Activated naive CD4-positive, alpha-beta T cell treated with anti-CD3 and anti-CD28 coated beads for 36 hours (primary cell): ENCODE measurements at regions not wholly inside any gene's neighbourhood (a gene's known extent, or its start where the extent isn't known, plus 50 kb on each side); places are given as distances from the start of the nearest gene placed in this dataset.

Experiments
- CTCF ChIA-PET: fragments of 350-600 bp; sonication (Branson Sonifier 250); formaldehyde crosslinking; loops from one replicate; lab custom pipeline; 2021; ENCODE audit warnings: antibody characterized with exemption; lab: Charles Lee
- DNase-seq: peaks from one replicate; pipeline ENCODE4 v3.0.0-alpha.2; 2020
- H3K27ac Mint-ChIP-seq: one replicate; pipeline ENCODE4 v1.8.0; 2021; ENCODE audit warnings: mild to moderate bottlenecking, mixed read lengths
- H3K27me3 Mint-ChIP-seq: one replicate; pipeline ENCODE4 v1.8.0; 2021; ENCODE audit warnings: low read depth, mixed read lengths
- H3K36me3 Mint-ChIP-seq: one replicate; pipeline ENCODE4 v1.8.0; 2021; ENCODE audit warnings: low read depth, mixed read lengths
- H3K4me1 Mint-ChIP-seq: one replicate; pipeline ENCODE4 v1.8.0; 2021; ENCODE audit warnings: low read depth, mixed read lengths
- H3K4me3 Mint-ChIP-seq: one replicate; pipeline ENCODE4 v1.8.0; 2021; ENCODE audit warnings: mild to moderate bottlenecking, moderate library complexity, mixed read lengths
- H3K9me3 Mint-ChIP-seq: one replicate; pipeline ENCODE4 v1.8.0; 2021; ENCODE audit warnings: mixed read lengths
- intact Hi-C: fragments of 100-400 bp; cut with micrococcal nuclease; formaldehyde crosslinking; loops from one replicate; pipeline ENCODE4 v1.15.1; 2023

DNA sequence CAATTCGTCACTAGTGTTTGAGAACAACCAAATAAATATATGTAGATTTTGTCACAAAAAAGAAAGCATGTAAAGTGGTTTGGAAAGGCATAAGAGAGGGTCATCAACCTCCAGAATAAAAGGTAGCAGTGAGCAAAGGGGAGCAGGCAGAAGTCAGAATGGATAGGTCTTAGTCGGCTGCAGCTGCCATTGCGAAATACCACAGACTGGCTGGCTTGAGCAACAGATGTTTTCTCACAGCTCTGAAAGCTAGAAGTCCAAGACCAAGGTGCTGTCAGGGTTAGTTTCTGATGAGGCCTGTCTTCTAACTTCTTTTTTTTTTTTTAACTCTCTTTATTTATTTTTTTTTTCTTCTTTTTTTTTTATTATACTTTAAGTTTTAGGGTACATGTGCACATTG lies 208.1 kb upstream of the PIK3R1 start:
- intact Hi-C loops, result no loop called here
- H3K27me3 Mint-ChIP-seq, result peaks cover 4% of the 10 kb centered on the region
- no peak overlapping the region for H3K27ac Mint-ChIP-seq
- no peak overlapping the region for H3K4me3 Mint-ChIP-seq
- no peaks in the 10 kb centered on the region for H3K9me3 Mint-ChIP-seq
- no peaks in the 10 kb centered on the region for H3K36me3 Mint-ChIP-seq
- H3K4me1 Mint-ChIP-seq, result no peaks in the 10 kb centered on the region
- DNase-seq, result no peak
- CTCF ChIA-PET, result no interaction called here

DNA sequence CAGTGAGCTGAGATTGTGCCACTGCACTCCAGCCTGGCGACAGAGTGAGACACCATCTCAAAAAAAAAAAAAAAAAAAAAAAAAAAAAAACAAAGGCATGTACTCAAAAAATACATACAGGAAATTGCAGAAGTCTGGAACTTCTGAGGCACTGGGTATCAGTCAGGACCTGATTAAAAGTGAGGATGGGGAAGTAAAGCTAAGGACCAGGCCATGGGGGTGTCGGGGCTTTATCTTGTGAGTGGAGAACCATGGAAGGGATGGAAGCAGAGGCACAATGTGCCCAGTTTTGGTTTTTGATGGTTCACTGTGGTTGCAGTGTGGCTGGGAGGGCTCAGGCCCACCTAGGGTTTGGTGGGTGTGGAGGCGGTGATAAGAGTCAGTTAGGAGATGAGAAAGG lies 212.7 kb upstream of the PIK3R1 start:
- H3K36me3 Mint-ChIP-seq, result no peaks in the 10 kb centered on the region
- no peak for DNase-seq
- H3K4me1 Mint-ChIP-seq, result no peaks in the 10 kb centered on the region
- H3K27me3 Mint-ChIP-seq, result no peaks in the 10 kb centered on the region
- H3K4me3 Mint-ChIP-seq, result no peak overlapping the region
- no peak overlapping the region for H3K27ac Mint-ChIP-seq
- CTCF ChIA-PET, result no interaction called here
- H3K9me3 Mint-ChIP-seq, result no peaks in the 10 kb centered on the region
- intact Hi-C loops, result no loop called here

DNA sequence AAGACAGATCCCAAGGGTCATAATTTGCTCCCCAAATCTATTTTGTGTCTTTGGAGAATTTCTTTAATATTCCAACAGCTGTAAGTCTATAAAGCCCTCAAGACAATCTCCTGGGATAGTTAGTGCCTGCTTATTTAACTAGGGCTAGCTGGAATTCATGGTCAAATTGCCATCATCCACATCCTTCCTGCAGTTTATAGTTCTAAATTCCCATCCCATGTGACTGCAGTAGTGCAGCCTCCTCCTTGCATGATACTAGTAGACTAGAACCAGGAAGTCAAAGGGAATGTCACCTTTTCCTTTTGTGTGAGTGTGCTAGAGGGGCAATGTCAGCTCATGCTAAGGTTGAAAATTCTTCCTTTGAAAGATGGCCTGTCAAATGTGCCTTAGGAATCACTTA lies 214.8 kb upstream of the PIK3R1 start:
- no peak for DNase-seq

DNA sequence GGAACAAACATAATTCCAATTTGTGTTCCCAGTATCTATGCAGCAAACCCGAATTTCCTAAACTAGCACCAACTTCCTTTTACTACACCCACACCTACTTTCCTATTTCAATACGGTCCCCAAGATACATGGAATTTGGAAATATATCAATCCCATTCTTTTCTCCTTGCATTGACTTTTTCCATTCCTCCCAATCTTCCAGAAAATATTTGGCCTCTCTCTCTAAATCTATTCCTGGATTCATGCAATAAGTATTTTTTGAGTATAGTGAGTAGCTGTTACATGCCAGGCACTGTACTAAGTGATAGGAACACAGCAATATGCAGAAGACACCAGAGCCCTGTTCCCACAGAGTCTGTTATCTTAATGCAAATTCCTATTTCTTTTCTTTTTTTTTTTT lies 216.2 kb upstream of the PIK3R1 start:
- no peak for DNase-seq
- Mint-ChIP-seq H3K36me3 (no peaks in the 10 kb centered on the region), H3K27ac (no peak overlapping the region), H3K4me1 (no peaks in the 10 kb centered on the region), H3K4me3 (no peak overlapping the region), H3K9me3 (no peaks in the 10 kb centered on the region), H3K27me3 (no peaks in the 10 kb centered on the region)
- CTCF ChIA-PET, result interaction anchor here (0.6 kb wide), 1 partner anchor 37 kb away, joined by 4 read pairs; no protein-coding TSS in a partner anchor
- intact Hi-C loops, result no loop called here

More for the DNA sequence above, 214.8 kb upstream of the PIK3R1 start:
- no peak overlapping the region for H3K4me3 Mint-ChIP-seq
- intact Hi-C loops, result no loop called here
- CTCF ChIA-PET, result interaction anchor here (0.6 kb wide), 1 partner anchor 881 kb away, joined by 3 read pairs; no protein-coding TSS in a partner anchor
- no peaks in the 10 kb centered on the region for H3K36me3 Mint-ChIP-seq
- no peak overlapping the region for H3K27ac Mint-ChIP-seq
- no peaks in the 10 kb centered on the region for H3K27me3 Mint-ChIP-seq
- H3K9me3 Mint-ChIP-seq, result no peaks in the 10 kb centered on the region
- H3K4me1 Mint-ChIP-seq, result no peaks in the 10 kb centered on the region

DNA sequence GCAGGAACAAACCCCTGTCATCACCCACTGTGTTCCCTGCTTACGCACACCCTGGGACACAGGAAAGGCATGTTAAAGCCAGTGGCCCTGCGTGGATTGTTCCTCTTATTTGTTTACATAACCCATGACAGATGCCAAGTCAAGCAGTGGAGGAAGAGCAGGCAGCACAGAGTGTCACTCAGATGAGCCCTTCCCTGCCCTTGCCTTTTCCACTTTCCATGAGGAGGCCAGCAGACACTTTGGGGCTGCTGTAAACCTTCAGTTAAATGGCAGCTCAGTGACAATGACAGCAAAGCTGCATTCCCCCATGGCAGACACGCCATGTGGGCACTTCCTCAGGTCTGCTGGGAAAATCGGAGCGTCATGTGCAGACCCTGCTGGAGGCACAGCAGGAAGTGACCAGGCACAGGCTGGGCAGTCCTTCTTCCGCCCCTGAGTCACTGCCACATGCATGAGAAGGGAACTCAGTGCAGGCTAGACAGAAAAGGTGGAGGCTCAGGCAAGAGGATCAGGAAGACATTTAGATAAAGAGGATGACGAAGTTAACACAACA lies 216.8 kb upstream of the PIK3R1 start:
- intact Hi-C loops, result no loop called here

DNA sequence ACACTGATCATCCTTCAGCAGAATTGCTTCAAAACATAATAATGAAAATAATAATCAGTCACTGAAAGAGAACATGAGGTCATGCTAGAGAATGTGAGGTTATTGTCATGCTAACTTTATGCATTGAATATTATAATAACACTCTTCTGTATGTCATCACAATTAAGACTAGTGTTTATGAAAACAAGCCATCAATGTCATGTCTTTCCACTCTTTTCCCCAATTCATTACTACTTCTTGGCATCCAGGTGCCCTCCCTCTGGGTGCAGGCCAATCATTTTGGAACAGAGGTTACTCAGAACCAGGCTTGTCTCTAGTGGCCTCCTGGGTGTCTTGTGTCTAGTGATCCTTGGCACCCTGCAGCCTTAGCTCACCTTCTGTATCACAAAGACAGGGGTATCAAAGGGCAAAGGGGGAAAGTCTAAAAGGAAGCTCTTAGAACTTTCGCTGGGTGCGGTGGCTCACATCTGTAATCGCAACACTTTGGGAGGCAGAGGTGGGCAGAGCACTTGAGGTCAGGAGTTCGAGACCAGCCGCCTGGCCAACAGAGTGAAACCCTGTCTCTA lies 217.6 kb upstream of the PIK3R1 start:
- CTCF ChIA-PET, result no interaction called here
- DNase-seq, result no peak
- no peaks in the 10 kb centered on the region for H3K4me1 Mint-ChIP-seq
- intact Hi-C loops, result no loop called here
- no peak overlapping the region for H3K27ac Mint-ChIP-seq
- no peaks in the 10 kb centered on the region for H3K27me3 Mint-ChIP-seq
- H3K36me3 Mint-ChIP-seq, result no peaks in the 10 kb centered on the region
- no peak overlapping the region for H3K4me3 Mint-ChIP-seq
- H3K9me3 Mint-ChIP-seq, result no peaks in the 10 kb centered on the region

More for the DNA sequence above, 216.8 kb upstream of the PIK3R1 start:
- no peaks in the 10 kb centered on the region for H3K36me3 Mint-ChIP-seq
- no peak for DNase-seq
- no peaks in the 10 kb centered on the region for H3K27me3 Mint-ChIP-seq
- CTCF ChIA-PET, result no interaction called here
- no peak overlapping the region for H3K4me3 Mint-ChIP-seq
- H3K9me3 Mint-ChIP-seq, result no peaks in the 10 kb centered on the region
- H3K27ac Mint-ChIP-seq, result no peak overlapping the region
- H3K4me1 Mint-ChIP-seq, result no peaks in the 10 kb centered on the region

DNA sequence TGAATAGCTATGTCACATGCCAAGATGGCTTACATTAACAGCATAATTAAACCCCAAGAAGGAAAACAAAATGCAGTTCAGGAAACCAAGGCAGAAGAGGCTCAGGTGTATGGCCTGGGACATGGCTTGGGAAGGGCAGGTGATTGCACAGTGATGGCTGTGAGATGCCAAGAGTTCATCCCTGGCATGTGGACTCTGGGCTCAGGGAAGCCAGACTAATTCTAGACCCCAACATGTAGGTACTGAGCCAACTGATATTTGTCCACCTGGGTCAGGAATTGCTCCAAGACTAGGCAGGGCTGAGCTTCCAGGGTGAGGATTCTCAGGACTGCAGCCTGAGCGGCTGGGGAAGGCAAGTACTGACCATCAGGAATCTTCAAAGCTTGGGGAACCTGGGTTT lies 218.4 kb upstream of the PIK3R1 start:
- no peaks in the 10 kb centered on the region for H3K9me3 Mint-ChIP-seq
- H3K27ac Mint-ChIP-seq, result no peak overlapping the region
- no peaks in the 10 kb centered on the region for H3K4me1 Mint-ChIP-seq
- CTCF ChIA-PET, result no interaction called here
- intact Hi-C loops, result no loop called here
- H3K4me3 Mint-ChIP-seq, result no peak overlapping the region
- no peak for DNase-seq
- H3K36me3 Mint-ChIP-seq, result no peaks in the 10 kb centered on the region
- no peaks in the 10 kb centered on the region for H3K27me3 Mint-ChIP-seq

DNA sequence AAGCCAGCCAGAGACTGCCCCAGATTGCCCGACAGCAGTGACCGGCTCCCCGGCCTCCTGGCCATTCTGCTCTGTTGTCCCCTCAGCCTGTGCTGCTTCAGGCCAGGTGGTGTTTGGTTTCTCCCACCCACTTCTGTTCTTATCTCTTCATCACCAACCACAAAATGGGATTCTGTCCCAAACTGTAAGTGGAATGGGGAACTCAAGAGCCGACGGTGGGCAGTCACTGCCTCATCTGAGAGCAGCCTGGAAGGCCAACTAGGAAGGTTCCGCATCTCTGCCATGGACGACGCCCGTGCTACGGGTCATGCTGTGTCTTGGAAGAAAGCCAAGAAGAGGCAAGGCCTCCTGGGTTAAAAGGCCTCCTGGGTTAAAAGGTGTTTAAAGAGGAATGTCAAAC lies 219.0 kb upstream of the PIK3R1 start:
- Mint-ChIP-seq H3K27me3 (no peaks in the 10 kb centered on the region), H3K27ac (no peak overlapping the region), H3K9me3 (no peaks in the 10 kb centered on the region), H3K4me3 (no peak overlapping the region), H3K36me3 (no peaks in the 10 kb centered on the region), H3K4me1 (no peaks in the 10 kb centered on the region)
- CTCF ChIA-PET, result no interaction called here
- DNase-seq, result no peak
- intact Hi-C loops, result no loop called here

DNA sequence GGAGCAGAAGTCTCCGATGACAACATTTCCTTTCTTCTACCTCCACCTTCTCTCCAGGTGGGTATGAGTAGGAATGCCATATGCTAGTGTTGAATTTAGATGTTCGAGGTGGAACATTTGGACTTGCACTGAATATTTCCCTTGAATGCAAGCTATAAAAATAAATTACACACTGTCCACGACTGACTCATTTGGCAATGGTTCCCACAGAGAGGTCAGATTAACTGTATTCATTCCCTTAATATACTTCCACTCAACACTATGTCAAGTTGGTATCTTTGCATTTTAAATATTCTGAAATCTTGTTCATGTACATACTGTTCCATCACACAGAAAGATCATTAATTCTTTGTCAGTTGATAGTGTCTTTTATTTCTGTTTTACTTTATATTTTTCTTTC lies 222.6 kb upstream of the PIK3R1 start:
- Mint-ChIP-seq H3K4me1 (no peaks in the 10 kb centered on the region), H3K36me3 (no peaks in the 10 kb centered on the region), H3K27me3 (peaks cover 5% of the 10 kb centered on the region), H3K4me3 (no peak overlapping the region), H3K27ac (no peak overlapping the region), H3K9me3 (no peaks in the 10 kb centered on the region)
- no peak for DNase-seq
- intact Hi-C loops, result no loop called here
- CTCF ChIA-PET, result no interaction called here

DNA sequence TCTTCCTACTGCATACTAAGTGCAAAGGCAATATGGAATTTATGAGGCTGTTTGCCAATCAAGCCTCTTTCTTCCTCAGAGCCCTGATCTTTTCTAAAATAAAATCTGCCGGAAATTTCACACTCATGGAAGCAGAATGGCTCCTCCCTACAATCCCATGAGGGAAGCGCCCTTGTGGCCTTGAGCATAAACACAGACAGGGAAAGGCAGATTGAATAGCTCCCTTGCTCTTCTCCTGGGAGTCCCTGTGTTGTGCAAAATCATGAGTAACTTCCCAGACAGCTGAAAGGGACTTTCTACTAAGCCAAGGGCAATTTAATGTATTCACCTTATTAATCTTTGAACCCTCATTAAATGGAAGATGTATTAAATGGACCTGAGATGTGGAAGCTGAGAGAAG lies 226.1 kb upstream of the PIK3R1 start:
- Mint-ChIP-seq H3K27ac (no peak overlapping the region), H3K27me3 (peaks cover 5% of the 10 kb centered on the region), H3K36me3 (no peaks in the 10 kb centered on the region), H3K4me3 (no peak overlapping the region), H3K4me1 (no peaks in the 10 kb centered on the region), H3K9me3 (no peaks in the 10 kb centered on the region)
- CTCF ChIA-PET, result no interaction called here
- intact Hi-C loops, result loop anchor here (10.0 kb wide), 1 partner anchor 265 kb away; no protein-coding TSS in a partner anchor
- no peak for DNase-seq

DNA sequence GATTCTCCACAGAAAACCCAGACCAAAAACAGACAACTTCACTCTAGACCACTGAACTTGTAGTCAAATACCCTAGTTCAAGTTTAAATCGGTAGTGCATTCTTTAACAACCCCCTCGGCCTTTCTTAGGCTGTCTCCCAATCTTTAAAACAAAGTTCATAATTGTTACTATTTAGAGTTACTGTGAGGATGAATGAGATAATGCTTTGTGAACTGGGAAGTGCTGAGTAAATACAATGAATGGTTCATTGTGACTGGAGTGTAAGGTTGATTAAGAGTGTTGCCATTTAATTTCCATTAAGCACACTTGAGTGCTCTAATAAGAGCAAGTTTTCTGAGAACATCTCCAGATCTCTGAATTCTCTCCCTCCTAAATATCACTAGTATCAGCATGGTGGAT lies 228.8 kb upstream of the PIK3R1 start:
- H3K4me3 Mint-ChIP-seq, result no peak overlapping the region
- H3K36me3 Mint-ChIP-seq, result no peaks in the 10 kb centered on the region
- H3K4me1 Mint-ChIP-seq, result peaks cover 6% of the 10 kb centered on the region
- H3K27ac Mint-ChIP-seq, result no peak overlapping the region
- H3K9me3 Mint-ChIP-seq, result no peaks in the 10 kb centered on the region
- peaks cover 5% of the 10 kb centered on the region for H3K27me3 Mint-ChIP-seq
- intact Hi-C loops, result loop anchor here (10.0 kb wide), 1 partner anchor 268 kb away; no protein-coding TSS in a partner anchor
- no peak for DNase-seq
- CTCF ChIA-PET, result no interaction called here

DNA sequence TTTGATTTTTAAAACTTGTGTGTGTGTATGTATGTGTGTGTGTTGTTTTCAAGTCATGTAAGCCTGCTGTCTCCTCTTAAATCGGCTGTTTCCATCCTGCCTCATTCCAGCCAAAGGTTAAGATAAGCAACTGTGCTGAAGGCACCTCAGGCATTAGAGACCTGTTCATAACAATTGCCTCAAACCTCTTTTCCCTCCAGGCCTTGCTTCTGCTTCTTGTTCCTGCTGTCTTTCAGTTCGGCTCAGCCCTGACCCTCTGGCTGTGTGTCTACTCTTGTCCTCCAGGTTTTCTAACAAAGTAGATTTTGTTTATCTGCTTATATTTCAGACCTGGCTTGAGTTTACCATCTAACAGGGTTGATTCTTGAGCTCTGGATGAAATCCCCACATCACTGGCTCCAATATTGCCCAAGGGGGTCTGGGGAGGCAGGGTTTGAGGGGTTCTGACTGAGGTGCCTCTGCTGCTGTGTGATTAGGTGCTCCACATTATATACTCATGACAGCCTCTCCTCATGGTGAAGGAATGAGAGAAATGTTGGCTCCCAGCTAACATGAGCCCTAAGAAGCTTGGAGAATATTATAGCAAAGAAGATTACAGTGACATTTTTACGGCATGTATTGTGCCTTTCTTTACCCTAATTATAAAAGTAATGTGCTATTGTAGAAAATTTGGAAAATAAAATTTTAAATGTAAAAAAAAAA lies 229.7 kb upstream of the PIK3R1 start:
- no peak overlapping the region for H3K4me3 Mint-ChIP-seq
- CTCF ChIA-PET, result no interaction called here
- H3K36me3 Mint-ChIP-seq, result no peaks in the 10 kb centered on the region
- H3K4me1 Mint-ChIP-seq, result peaks cover 6% of the 10 kb centered on the region
- intact Hi-C loops, result loop anchor here (10.0 kb wide), 1 partner anchor 269 kb away; no protein-coding TSS in a partner anchor
- H3K9me3 Mint-ChIP-seq, result no peaks in the 10 kb centered on the region
- no peak overlapping the region for H3K27ac Mint-ChIP-seq
- H3K27me3 Mint-ChIP-seq, result peaks cover 5% of the 10 kb centered on the region
- no peak for DNase-seq

DNA sequence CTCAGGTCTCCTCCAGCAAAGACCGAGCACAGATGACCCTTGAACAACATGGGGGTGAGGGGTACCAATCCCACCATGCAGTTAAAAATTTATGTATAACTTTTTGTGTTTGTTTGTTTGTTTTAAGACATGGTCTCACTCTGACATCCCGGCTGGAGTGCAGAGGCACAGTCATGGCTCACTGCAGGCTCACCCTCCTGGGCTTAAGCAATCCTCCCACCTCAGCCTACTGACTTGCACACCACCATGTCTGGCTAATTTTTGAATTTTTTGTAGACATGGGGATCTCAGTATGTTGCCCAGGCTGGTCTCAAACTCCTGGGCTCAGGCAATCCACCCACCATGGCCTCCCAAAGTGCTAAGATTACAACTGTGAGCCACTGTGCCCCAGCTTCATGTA lies 231.0 kb upstream of the PIK3R1 start:
- CTCF ChIA-PET, result no interaction called here
- Mint-ChIP-seq H3K27ac (no peak overlapping the region), H3K27me3 (peaks cover 2% of the 10 kb centered on the region), H3K9me3 (no peaks in the 10 kb centered on the region), H3K4me3 (no peak overlapping the region), H3K4me1 (peaks cover 6% of the 10 kb centered on the region), H3K36me3 (no peaks in the 10 kb centered on the region)
- DNase-seq, result no peak
- intact Hi-C loops, result loop anchor here (10.0 kb wide), 1 partner anchor 270 kb away; no protein-coding TSS in a partner anchor
